ENCODE measurements at regions not wholly inside any gene's neighbourhood (a gene's known extent, or its start where the extent isn't known, plus 50 kb on each side); places are given as distances from the start of the nearest gene placed in this dataset.

GRCh38 chr3:163019260-163019659 is 1522.7 kb downstream of the OTOL1 start:
- in situ Hi-C loops (cut with HindIII; ENCODE audit: low sequenced_read_pairs) = no loop called here
- no peak for TF ChIP-seq CTCF (IDR thresholded peaks at IDR 0.05; ENCODE audit: low read depth, low read length)
- no peak overlapping the region for H3K4me3 ChIP-seq (ENCODE audit: low read depth, low read length)
- DNase-seq (ENCODE audit: low read depth, low spot score) = no peak

GRCh38 chr3:163033652-163034051 is 1537.0 kb downstream of the OTOL1 start:
- H3K4me3 ChIP-seq (ENCODE audit: low read depth, low read length) = no peak overlapping the region
- no peak for DNase-seq (ENCODE audit: low read depth, low spot score)
- in situ Hi-C loops (cut with HindIII; ENCODE audit: low sequenced_read_pairs) = no loop called here
- no peak for TF ChIP-seq CTCF (IDR thresholded peaks at IDR 0.05; ENCODE audit: low read depth, low read length)

- no peak overlapping the region for H3K4me3 ChIP-seq (ENCODE audit: low read depth, low read length)
- in situ Hi-C loops (cut with HindIII; ENCODE audit: low sequenced_read_pairs) = no loop called here
- no peak for DNase-seq (ENCODE audit: low read depth, low spot score)
- TF ChIP-seq CTCF (IDR thresholded peaks at IDR 0.05; ENCODE audit: low read depth, low read length) = no peak
Observed at GRCh38 chr3:163039636-163040035, 1543.0 kb downstream of the OTOL1 start.

GRCh38 chr3:163043074-163043473 is 1546.5 kb downstream of the OTOL1 start:
- H3K4me3 ChIP-seq (ENCODE audit: low read depth, low read length) = no peak overlapping the region
- peak; percentile 24 for TF ChIP-seq CTCF (IDR thresholded peaks at IDR 0.05; ENCODE audit: low read depth, low read length)
- no peak for DNase-seq (ENCODE audit: low read depth, low spot score)
- in situ Hi-C loops (cut with HindIII; ENCODE audit: low sequenced_read_pairs) = no loop called here

- no peak for TF ChIP-seq CTCF (IDR thresholded peaks at IDR 0.05; ENCODE audit: low read depth, low read length)
- in situ Hi-C loops (cut with HindIII; ENCODE audit: low sequenced_read_pairs) = no loop called here
- H3K4me3 ChIP-seq (ENCODE audit: low read depth, low read length) = no peak overlapping the region
- DNase-seq (ENCODE audit: low read depth, low spot score) = no peak
Observed at GRCh38 chr3:163045945-163046344, 1549.3 kb downstream of the OTOL1 start.

- no peak for DNase-seq (ENCODE audit: low read depth, low spot score)
- in situ Hi-C loops (cut with HindIII; ENCODE audit: low sequenced_read_pairs) = no loop called here
- TF ChIP-seq CTCF (IDR thresholded peaks at IDR 0.05; ENCODE audit: low read depth, low read length) = no peak
- no peak overlapping the region for H3K4me3 ChIP-seq (ENCODE audit: low read depth, low read length)
Observed at GRCh38 chr3:163048881-163049280, 1552.3 kb downstream of the OTOL1 start.

Measured in astrocyte of the spinal cord (primary cell).